ENCODE measurements at regions not wholly inside any gene's neighbourhood (a gene's known extent, or its start where the extent isn't known, plus 50 kb on each side); places are given as distances from the start of the nearest gene placed in this dataset.

DNA sequence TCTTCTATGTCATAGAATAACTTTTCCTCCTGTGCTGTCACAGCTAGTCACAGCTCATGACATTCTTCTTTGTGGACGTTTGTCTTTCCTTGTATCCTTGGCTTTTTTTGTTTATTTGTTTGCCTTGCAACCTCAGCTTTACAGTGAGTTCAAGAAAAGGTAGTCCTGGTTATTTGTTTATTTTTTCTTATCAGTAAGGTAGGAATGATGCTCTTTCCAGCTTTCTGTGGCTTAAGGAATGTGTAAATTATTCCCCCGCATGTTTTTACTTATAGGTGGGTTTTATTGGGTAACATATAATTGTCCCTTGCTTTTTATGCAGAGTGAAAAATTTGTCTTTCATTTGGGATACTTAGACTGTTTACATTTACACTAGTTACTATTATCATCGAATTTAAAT lies 1673.6 kb upstream of the FLRT2 start:
- no peak for TF ChIP-seq POLR2A (IDR thresholded peaks at IDR 0.05; ENCODE audit: low read depth, low read length)
- TF ChIP-seq, protein P1, sequence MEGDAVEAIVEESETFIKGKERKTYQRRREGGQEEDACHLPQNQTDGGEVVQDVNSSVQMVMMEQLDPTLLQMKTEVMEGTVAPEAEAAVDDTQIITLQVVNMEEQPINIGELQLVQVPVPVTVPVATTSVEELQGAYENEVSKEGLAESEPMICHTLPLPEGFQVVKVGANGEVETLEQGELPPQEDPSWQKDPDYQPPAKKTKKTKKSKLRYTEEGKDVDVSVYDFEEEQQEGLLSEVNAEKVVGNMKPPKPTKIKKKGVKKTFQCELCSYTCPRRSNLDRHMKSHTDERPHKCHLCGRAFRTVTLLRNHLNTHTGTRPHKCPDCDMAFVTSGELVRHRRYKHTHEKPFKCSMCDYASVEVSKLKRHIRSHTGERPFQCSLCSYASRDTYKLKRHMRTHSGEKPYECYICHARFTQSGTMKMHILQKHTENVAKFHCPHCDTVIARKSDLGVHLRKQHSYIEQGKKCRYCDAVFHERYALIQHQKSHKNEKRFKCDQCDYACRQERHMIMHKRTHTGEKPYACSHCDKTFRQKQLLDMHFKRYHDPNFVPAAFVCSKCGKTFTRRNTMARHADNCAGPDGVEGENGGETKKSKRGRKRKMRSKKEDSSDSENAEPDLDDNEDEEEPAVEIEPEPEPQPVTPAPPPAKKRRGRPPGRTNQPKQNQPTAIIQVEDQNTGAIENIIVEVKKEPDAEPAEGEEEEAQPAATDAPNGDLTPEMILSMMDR (IDR thresholded peaks at IDR 0.05; ENCODE audit: extremely low read depth in 1 of 2, insufficient read depth in 1 of 2, low read depth in 1 of 2, low read length in 2 of 2), result no peak
- TF ChIP-seq POLR2AphosphoS5 (IDR thresholded peaks at IDR 0.05; ENCODE audit: insufficient read depth, low read depth, low read length), result no peak
- no peak for TF ChIP-seq MYC (IDR thresholded peaks at IDR 0.05; ENCODE audit: low read depth, low read length)
